Endodermal cell (in vitro differentiated cells): ENCODE measurements at regions not wholly inside any gene's neighbourhood (a gene's known extent, or its start where the extent isn't known, plus 50 kb on each side); places are given as distances from the start of the nearest gene placed in this dataset.

Experiments
- DNase-seq: peaks from one replicate; pipeline ENCODE4 v3.0.0-alpha.2; 2017
- H3K27ac ChIP-seq: 2 replicates; pipeline ENCODE4 v1.5.1; 2013; ENCODE audit warnings: mild to moderate bottlenecking, low read depth, low read length, moderate library complexity
- H3K27me3 ChIP-seq: 2 replicates; pipeline ENCODE4 v1.6.1; 2013; ENCODE audit warnings: mild to moderate bottlenecking, low read length, moderate library complexity; ENCODE audit not compliant: insufficient read depth, control insufficient read depth, poor library complexity, severe bottlenecking
- H3K36me3 ChIP-seq: 2 replicates; pipeline ENCODE4 v1.7.0; 2013; ENCODE audit warnings: mild to moderate bottlenecking, low read length, moderate library complexity; ENCODE audit not compliant: control insufficient read depth, insufficient read depth
- H3K4me1 ChIP-seq: one replicate; pipeline ENCODE4 v1.7.0; 2013; ENCODE audit warnings: low read length; ENCODE audit not compliant: control insufficient read depth, insufficient read depth
- H3K4me3 ChIP-seq: 2 replicates; pipeline ENCODE4 v1.5.1; 2013; ENCODE audit warnings: mild to moderate bottlenecking, low read length, moderate library complexity
- H3K9ac ChIP-seq: 2 replicates; pipeline ENCODE4 v1.6.1; 2013; ENCODE audit warnings: mild to moderate bottlenecking, low read length, moderate library complexity; ENCODE audit not compliant: poor library complexity, severe bottlenecking; ENCODE audit errors: extremely low read depth
- H3K9me3 ChIP-seq: 2 replicates; pipeline ENCODE4 v1.6.1; 2013; ENCODE audit warnings: mild to moderate bottlenecking, low read length, moderate library complexity; ENCODE audit not compliant: control insufficient read depth
- H3K27ac Mint-ChIP-seq: 2 replicates; pipeline ENCODE4 v1.8.0; 2020; ENCODE audit warnings: mixed read lengths
- H3K27me3 Mint-ChIP-seq: 2 replicates; pipeline ENCODE4 v1.8.0; 2021; ENCODE audit warnings: mild to moderate bottlenecking, mixed read lengths; ENCODE audit not compliant: insufficient read depth
- H3K36me3 Mint-ChIP-seq: 2 replicates; pipeline ENCODE4 v1.8.0; 2020; ENCODE audit warnings: low read depth, mixed read lengths
- H3K4me1 Mint-ChIP-seq: 2 replicates; pipeline ENCODE4 v1.8.0; 2020; ENCODE audit warnings: mixed read lengths
- H3K4me3 Mint-ChIP-seq: 2 replicates; pipeline ENCODE4 v1.8.0; 2020; ENCODE audit warnings: mild to moderate bottlenecking, moderate library complexity, mixed read lengths
- H3K9me3 Mint-ChIP-seq: 2 replicates; pipeline ENCODE4 v1.8.0; 2020; ENCODE audit warnings: mild to moderate bottlenecking, mixed read lengths
- CTCF ChIP-seq: fragments of 200-600 bp; sonication (generic); conservative IDR thresholded peaks from 2 replicates; pipeline ENCODE4 v1.5.0; 2021; ENCODE audit warnings: antibody characterized with exemption, mild to moderate bottlenecking
- WGBS, 2 experiments: methylation state at CpG; one replicate each; pipeline versions ENCODE4 v1.1.5 to v1.1.7; 2013; ENCODE audit warnings: missing lambda C conversion rate in 2 of 2, mixed read lengths in 1 of 2; ENCODE audit not compliant: insufficient coverage in 1 of 2, insufficient read length in 1 of 2; 5-methylcytosine and 5-hydroxymethylcytosine counted together

- Mint-ChIP-seq H3K4me1 (peaks cover 21% of the 10 kb centered on the region), H3K27ac (no peak overlapping the region)
Measured at GRCh38 chr4:55214172-55214571, 88.8 kb upstream of the KDR start.

GRCh38 chr4:55215087-55215486 lies 89.7 kb upstream of the KDR start:
- no peak overlapping the region for H3K4me3 ChIP-seq
- H3K27ac ChIP-seq, result no peak overlapping the region
- Mint-ChIP-seq H3K4me3 (no peak overlapping the region), H3K27me3 (no peaks in the 10 kb centered on the region), H3K4me1 (peaks cover 21% of the 10 kb centered on the region), H3K27ac (no peak overlapping the region), H3K9me3 (peaks cover 5% of the 10 kb centered on the region), H3K36me3 (no peaks in the 10 kb centered on the region)
- H3K9ac ChIP-seq, result no peak overlapping the region
- DNase-seq, result no peak
- no peaks in the 10 kb centered on the region for H3K9me3 ChIP-seq
- 71 to 92% methylated on average over 1 of the region's 1 CpG for WGBS, 2 experiments
- no peaks in the 10 kb centered on the region for H3K36me3 ChIP-seq
- H3K27me3 ChIP-seq, result no peaks in the 10 kb centered on the region
- H3K4me1 ChIP-seq, result peaks cover 5% of the 10 kb centered on the region
- TF ChIP-seq CTCF, result no peak

More at GRCh38 chr4:55214172-55214571, 88.8 kb upstream of the KDR start:
- H3K4me3 ChIP-seq, result no peak overlapping the region
- H3K36me3 Mint-ChIP-seq, result no peaks in the 10 kb centered on the region
- H3K4me1 ChIP-seq, result peaks cover 5% of the 10 kb centered on the region
- 89 to 94% methylated on average over 1 to 3 of the region's 3 CpGs for whole genome bisulfite sequencing, 2 experiments
- no peak overlapping the region for H3K9ac ChIP-seq
- DNase-seq, result no peak
- H3K27ac ChIP-seq, result no peak overlapping the region
- no peak for TF ChIP-seq CTCF
- H3K27me3 Mint-ChIP-seq, result no peaks in the 10 kb centered on the region
- H3K27me3 ChIP-seq, result no peaks in the 10 kb centered on the region
- H3K9me3 ChIP-seq, result no peaks in the 10 kb centered on the region
- peaks cover 14% of the 10 kb centered on the region for H3K9me3 Mint-ChIP-seq
- H3K4me3 Mint-ChIP-seq, result no peak overlapping the region
- no peaks in the 10 kb centered on the region for H3K36me3 ChIP-seq

- peaks cover 21% of the 10 kb centered on the region for H3K4me1 Mint-ChIP-seq
- no peak overlapping the region for H3K9ac ChIP-seq
- no peaks in the 10 kb centered on the region for H3K36me3 Mint-ChIP-seq
- H3K4me3 Mint-ChIP-seq, result no peak overlapping the region
- H3K27me3 ChIP-seq, result no peaks in the 10 kb centered on the region
- no peak for DNase-seq
- peaks cover 5% of the 10 kb centered on the region for H3K4me1 ChIP-seq
- TF ChIP-seq CTCF, result no peak
- peaks cover 2% of the 10 kb centered on the region for H3K9me3 Mint-ChIP-seq
- 76 to 80% methylated on average over 1 to 4 of the region's 4 CpGs for WGBS, 2 experiments
- no peaks in the 10 kb centered on the region for H3K36me3 ChIP-seq
- no peaks in the 10 kb centered on the region for H3K27me3 Mint-ChIP-seq
- no peak overlapping the region for H3K4me3 ChIP-seq
- no peak overlapping the region for H3K27ac Mint-ChIP-seq
- H3K9me3 ChIP-seq, result no peaks in the 10 kb centered on the region
- H3K27ac ChIP-seq, result no peak overlapping the region
Measured at GRCh38 chr4:55216863-55217635, 91.7 kb upstream of the KDR start.
